ENCODE measurements at regions not wholly inside any gene's neighbourhood (a gene's known extent, or its start where the extent isn't known, plus 50 kb on each side); places are given as distances from the start of the nearest gene placed in this dataset.
"Not testable (repeated sequence)": the region's sequence is repeated elsewhere in the genome, so short reads cannot be mapped to it uniquely, and the experiment has no call there.

DNA sequence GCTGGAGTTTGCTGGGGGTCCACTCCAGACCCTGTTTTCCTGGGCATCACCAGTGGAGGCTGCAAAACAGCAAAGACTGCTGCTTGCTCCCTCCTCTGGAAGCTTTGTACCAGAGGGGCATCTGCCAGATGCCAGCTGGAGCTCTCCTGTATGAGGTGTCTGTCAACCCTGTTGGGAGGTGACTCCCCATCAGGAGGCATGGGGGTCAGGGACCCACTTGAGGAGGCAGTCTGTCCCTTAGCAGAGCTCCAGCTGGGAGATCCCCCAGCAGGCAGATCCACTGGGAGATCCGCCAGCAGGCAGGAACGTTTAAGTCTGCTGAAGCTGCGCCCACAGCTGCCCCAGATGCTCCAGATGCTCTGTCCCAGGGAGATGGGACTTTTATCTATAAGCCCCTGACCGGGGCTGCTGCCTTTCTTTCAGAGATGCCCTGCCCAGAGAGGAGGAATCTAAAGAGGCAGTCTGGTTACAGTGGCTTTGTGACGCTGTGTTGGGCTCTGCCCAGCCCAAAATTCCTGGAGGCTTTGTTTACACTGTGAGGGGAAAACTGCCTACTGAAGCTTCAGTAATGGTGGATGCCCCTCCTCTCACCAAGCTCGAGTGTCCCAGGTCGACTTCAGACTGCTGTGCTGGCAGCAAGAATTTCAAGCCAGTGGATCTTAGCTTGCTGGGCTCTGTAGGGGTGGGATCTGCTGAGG lies 260.5 kb upstream of the SLC8A1 start:
- not testable (repeated sequence) for DNase-seq

DNA sequence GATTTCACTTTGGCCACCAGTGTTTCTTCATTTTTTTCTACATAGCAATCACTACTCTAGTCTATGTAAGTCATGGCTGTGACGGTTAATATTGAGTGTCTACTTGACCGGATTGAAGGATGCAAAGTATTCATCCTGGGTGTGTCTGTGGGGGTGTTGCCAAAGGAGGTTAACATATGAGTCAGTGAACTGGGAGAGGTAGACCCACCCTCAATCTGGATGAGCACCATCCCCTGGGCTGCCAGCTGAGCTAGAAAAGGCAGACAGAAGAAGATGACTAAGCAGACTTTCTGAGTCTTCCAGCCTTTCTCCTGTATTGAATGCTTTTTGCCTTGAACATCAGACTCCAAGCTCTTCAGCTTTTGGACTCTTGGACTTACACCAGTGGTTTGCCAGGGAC lies 265.0 kb upstream of the SLC8A1 start:
- no peak for DNase-seq

DNA sequence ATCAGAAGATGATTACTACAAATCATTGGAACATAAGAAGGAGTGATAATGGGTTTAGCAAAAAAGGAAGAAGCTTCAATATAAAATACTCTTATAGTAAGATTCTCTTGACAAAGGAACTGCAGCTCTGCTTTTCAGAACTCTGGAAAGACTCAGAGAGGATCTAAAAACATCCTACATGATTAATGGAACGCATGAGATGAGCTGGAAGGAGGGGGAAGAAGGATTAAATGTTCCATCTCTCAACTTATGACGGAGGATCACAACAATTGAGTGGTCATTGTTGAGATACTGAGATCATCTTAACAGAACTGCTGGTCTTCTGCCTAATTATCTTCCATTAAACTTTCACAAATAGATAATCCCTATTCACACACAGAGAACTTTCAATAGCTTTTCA lies 267.5 kb upstream of the SLC8A1 start:
- no peak for DNase-seq

DNA sequence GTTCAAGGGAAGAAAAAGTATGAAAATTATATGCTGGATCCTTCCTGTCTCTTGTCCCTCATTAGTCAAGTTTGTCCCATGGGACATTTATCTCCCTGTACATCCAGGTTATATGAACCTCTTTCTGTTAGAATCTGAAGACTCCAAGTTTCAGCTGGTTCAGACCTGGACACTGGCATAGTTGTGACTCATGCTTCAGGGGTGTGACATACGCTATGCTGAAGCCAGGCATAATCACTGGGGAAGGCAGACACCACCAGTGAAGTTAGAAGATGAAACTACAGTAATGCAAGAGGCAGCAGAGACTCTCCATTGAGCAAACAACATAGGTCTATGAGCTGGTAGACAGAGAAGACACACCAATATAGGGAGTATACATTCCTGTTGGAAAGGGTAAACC lies 269.7 kb upstream of the SLC8A1 start:
- DNase-seq, result no peak

- no peak for DNase-seq
These were observed 271.3 kb upstream of the SLC8A1 start for GRCh38 chr2:40723194-40723593.

- DNase-seq, result no peak
These were observed 273.1 kb upstream of the SLC8A1 start for GRCh38 chr2:40725040-40725439.

GRCh38 chr2:40725950-40726349 lies 274.1 kb upstream of the SLC8A1 start:
- no peak for DNase-seq

GRCh38 chr2:40734797-40735196 lies 282.9 kb upstream of the SLC8A1 start:
- DNase-seq, result no peak

DNA sequence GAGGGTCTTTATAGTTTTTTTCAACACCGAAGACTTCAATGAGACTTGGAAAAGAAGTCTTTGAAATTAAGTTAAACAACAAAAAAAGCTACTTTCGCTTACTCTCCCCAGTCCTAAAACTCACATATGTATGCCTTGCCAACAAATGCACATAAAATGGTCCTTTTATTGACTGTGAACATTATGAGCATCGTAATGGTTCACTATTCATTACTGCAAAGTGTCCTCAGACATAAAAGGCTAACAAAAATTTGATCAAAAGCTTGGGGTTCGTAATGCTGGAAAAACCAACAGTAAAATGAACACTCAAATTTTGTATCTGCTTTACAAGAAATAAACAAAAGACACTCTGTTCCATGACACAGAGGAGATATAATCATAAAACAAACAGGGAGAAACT lies 285.3 kb upstream of the SLC8A1 start:
- DNase-seq, result no peak

GRCh38 chr2:40740419-40740818 lies 288.5 kb upstream of the SLC8A1 start:
- DNase-seq, result no peak

GRCh38 chr2:40741532-40741931 lies 289.6 kb upstream of the SLC8A1 start:
- DNase-seq, result no peak

GRCh38 chr2:40746191-40746590 lies 294.3 kb upstream of the SLC8A1 start:
- DNase-seq, result no peak

GRCh38 chr2:40751981-40752380 lies 300.1 kb upstream of the SLC8A1 start:
- DNase-seq, result no peak

- DNase-seq, result no peak
These were observed 300.9 kb upstream of the SLC8A1 start for GRCh38 chr2:40752796-40753195.

DNA sequence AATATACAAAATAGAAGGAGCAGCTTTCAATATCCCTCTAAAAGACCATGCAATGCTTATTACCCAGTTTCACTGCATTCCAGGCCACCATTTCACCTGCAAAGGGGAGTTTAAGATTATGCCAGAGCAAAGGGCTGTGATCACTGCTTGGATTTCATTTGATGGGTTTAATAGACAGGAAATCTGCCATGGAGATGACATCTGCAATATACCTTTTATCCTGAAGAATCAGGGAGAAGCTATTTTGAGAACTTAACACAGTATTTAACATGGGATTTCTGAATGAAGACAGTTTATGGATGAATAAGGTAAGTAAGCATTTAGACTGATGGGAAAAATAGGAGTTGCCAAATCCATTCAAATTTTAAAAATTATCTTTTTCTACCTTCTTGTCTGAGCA lies 303.0 kb upstream of the SLC8A1 start:
- DNase-seq, result no peak

DNA sequence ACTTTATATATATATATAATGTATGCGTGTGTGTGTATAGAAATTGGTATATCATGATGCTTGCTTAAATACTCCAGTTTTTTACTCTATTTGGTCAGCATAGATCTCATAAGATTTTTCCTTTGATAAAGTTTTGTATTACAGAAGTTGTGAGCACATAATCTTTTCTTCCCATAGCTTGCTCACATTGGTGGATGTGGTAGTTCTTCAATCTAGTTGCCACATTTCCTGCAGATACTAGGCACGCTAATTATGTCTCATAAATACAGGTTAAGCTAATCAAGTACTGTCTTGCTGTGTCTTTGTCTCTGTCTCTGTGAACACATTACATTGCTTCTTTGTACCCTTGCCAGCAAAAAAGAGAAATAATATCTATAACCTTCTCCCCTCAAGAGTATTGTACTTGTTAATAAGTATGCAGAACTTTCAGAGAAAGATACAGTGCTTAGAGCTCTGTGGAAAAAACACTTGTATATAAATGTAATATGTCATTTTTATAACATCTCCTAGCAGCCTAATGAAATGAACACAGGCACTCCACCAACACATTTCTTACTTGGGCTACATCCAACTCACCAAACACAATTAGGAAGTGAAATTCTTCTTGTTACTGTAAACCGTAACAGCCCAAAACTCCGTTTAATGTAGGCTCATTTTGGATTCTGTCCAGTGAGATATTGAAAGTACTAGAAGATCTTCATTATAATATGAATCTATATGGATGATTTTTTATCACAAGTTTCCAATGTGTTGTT lies 306.7 kb upstream of the SLC8A1 start:
- DNase-seq, result no peak

- DNase-seq, result peak; percentile 5
These were observed 308.3 kb upstream of the SLC8A1 start for GRCh38 chr2:40760071-40760666.

DNA sequence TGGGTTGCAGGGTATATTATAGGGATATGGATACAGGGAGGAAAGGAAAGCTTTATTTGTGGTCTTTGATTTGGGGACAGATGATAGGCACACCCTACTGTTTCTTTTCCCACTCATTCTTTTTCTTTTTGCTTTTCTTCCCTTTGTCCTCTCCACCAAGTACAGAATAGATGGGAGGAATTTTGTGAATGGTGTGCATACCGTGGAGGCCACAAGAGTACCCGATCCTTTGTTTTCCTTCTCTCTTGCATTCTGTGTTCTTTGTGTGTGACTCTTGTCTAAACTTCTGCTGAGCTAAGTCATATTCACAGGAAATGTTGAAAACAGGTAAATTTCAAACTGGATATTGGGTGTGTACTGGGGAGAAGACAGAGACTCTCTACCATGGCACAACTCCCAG lies 321.4 kb upstream of the SLC8A1 start:
- no peak for DNase-seq

- no peak for DNase-seq
These were observed 331.8 kb upstream of the SLC8A1 start for GRCh38 chr2:40783704-40784103.

- DNase-seq, result no peak
These were observed 334.7 kb upstream of the SLC8A1 start for GRCh38 chr2:40786636-40787035.

DNA sequence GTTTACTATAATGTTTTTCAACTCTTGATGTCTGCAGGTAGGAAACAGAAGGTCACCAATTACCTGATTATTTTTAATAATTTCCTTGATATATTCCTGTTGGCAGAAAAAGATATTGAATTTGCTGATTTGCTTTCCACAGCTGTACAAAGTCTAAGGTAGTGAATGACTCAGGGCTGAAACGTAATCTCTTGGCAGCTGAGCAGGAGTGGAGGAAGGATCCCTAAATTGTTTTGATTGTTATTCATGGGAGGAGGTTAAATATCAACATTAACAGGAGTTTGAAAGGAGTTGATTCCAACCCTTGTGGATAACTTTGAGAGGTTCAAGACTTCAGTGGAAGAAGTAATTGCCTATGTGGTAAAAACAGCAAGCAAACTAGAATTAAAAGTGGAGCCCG lies 345.2 kb upstream of the SLC8A1 start:
- DNase-seq, result no peak

GRCh38 chr2:40803900-40804299 lies 352.0 kb upstream of the SLC8A1 start:
- no peak for DNase-seq

- DNase-seq, result no peak
These were observed 357.3 kb upstream of the SLC8A1 start for GRCh38 chr2:40809156-40809555.

DNA sequence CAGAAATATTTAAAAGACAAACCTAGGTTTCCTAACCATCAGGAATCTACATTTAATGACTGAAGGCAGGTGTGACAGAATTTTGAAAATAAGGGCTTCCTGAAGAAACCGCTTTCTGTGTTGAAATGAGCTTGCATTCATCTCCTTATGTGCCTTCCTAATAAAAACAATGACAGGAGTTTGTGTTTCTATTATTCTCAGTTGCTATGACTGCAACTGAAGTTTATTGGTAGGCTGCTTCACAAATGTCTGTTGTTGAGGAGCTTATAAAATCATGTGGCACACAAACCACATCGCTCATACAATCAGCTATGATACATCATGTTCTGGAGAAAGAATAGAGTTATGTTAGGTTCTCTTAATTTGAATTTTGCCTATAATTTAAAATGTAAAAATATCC lies 362.7 kb upstream of the SLC8A1 start:
- peak; percentile 59 for DNase-seq

All from DMS153 (cell line).